Glomerular visceral epithelial cell (primary cell): ENCODE measurements at regions not wholly inside any gene's neighbourhood (a gene's known extent, or its start where the extent isn't known, plus 50 kb on each side); places are given as distances from the start of the nearest gene placed in this dataset.

Experiments used
- DNase-seq: peaks from one replicate; pipeline ENCODE4 v3.0.0-alpha.2; 2016; ENCODE audit errors: extremely low spot score

DNA sequence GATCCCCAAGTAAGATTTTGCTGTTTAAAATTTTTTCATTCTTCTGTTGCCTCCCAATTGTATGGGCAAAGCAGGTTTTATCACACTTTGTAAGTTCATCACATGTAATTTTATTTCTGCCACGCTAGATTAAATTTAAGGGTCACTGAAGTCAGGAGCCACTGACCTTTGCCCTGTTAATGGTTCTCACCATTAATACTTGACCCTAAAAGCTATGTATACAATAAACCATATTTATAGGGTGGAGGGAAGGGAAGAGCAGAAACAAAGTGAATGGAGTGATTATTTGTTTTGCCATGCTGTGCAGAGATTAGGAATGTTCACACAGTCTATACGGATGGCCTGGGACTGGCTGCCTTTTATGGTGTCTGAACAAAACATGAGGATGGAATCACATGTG lies 186.7 kb downstream of the BMP2 start:
- DNase-seq = no peak

DNA sequence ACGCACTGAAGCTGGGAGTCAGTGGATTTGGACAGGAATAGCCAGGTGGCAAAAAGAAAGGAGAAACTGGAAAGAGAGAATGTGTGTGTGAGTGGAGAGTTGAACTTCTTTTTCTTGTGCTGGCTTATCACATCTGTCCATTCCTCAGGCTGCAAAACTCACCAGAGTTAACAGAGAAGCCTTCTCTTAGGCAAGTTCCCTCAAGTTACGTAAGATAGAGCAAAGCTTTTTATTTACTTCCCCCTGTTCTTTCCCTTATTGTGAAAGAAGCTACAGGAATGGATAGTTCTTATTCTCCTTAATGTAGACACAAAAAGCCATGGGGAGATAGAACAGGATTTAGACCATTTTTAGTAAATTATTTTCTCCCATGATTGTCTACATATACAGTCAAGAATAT lies 188.6 kb downstream of the BMP2 start:
- no peak for DNase-seq

DNA sequence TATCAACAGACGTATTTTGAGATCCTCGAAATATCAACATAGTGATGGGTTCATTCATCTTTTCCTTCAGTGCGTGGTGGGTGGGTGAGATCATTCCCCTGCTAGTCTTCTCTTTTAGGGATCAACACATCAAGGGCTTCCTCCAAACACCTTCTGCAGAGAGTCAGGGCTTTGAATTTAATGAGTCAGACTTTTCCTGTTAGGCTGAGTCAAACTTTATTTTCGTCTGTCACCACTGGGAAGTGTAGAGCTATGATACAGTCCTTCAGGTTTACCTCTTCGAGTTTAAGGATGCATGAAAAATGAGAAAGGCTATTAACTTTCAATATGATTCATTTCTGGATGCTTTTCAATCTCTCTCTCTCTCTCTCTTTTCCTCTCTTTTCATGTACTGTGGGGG lies 189.1 kb downstream of the BMP2 start:
- peak; percentile 23 for DNase-seq

DNA sequence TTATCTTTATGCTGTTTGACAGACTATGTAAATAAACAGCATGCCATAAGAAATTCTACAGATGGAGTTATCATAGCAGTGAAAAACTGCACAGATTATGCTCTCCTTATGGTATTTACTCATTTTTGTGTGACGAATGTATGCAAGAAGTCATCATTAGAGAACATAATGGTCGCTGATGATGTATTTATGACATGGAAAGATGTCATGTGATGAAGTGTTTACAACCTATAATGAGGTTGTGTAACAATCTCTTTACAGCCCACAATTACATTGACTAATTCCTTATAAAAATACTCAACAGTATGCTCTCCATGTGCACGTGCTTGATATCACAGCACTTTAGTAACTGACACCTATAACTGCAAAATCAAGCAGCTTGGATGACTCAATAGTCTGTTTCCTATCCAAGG lies 192.4 kb downstream of the BMP2 start:
- DNase-seq = no peak

DNA sequence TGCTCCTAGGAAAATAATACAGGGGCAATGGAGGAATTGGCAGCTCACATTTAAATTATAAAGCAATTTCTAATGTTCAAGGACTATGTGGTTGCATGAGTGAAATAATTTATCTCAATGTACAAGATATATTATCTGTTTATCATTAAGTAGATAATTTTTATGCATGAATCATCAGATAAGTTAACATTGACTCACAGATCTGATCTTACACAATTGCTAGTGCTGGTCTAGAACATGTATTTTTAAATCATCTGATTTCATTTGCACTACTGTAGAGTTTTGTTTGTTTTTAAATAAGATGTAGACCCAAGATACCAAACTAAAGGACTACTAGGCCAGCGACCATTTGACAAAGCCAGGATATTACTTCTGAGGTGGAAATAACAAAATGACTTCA lies 199.2 kb downstream of the BMP2 start:
- no peak for DNase-seq

DNA sequence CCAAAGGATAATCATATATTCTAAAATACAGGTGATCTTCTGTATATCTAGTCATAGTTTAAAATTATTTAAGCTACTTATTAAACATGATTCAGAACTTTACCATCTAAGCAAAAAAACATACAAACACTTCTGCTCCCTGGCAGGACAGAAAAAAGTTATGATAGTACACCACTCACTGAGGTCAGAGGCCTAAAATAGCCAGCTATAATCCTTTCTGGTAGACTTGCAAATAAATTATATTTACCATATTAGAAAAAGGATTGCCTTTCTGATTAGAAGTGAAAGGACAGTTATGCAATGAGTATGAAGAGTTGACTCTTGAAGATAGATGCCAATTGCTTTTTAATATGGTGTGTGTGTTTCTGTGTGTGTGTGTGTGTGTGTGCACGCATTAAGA lies 207.4 kb downstream of the BMP2 start:
- no peak for DNase-seq

DNA sequence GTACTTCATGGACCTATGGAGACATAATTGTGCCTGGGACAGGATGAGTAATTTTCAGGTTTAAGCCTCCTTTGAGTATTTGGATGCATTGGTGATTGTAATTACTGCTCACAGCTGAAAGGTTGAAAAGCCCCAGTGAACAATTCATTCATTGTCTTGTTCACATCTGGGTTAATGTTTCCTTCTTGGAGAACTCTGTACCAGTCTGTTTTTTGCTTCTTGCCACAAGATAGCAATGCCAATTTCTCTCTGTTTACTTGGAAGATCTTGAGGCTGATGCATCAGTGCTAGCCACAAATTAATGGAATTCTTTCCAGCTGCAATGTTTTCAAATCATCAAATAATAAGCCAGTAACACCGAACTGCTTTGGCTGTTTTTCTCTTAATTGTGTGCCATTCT lies 207.8 kb downstream of the BMP2 start:
- no peak for DNase-seq

DNA sequence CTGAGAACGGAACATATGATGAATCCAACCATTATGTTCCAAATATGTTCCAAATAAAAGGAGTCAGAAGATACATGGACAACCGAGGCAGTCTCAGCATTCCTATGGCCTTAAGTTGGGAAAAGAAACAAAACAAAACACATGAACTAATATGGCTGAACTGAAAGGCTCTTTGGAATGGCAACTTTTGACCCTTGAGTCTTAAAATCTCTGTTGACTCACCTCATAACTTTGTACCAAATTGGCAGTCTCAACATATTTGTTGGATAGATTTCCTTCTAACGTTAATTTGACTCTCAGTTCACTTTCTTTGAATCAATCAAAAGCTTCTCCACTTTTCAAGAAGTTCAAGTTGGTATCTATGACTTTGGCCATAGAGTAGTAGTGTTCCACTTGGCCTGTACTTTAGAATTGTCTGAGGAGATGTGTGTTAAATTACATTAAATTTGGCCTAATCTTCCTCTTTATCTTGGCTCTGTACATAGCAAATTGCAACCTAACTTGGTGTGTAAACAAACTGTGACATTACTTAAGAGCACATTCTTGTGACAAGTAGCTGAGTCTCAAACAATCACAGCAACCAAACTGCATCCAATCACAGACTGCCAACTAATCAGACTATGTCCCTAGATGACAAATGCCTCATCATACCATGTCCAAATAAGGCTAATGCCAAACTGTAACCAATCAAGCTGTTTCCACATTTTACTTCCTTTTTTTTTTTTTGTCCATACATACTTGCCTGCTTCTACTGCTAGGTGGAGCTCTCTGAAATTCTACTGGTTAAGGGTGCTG lies 208.8 kb downstream of the BMP2 start:
- DNase-seq = no peak

DNA sequence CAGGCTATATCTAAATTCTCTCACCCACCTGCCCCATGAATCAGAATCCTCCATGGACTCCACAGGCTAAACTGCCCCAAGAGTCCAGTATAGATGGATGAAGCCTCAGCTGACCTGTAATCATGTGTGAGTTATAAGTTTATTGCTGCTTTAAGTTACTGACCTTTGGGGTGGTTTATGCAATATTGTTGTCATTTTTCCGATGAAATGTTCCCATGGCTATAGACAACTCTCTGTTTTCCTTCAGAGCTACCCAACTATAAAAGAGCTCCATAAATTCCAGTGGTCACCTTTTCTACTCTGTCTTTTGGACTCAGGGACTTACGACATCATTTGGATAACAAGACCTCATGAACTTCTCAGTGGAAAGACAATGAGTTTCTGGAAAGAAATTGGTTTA lies 212.1 kb downstream of the BMP2 start:
- DNase-seq = no peak

DNA sequence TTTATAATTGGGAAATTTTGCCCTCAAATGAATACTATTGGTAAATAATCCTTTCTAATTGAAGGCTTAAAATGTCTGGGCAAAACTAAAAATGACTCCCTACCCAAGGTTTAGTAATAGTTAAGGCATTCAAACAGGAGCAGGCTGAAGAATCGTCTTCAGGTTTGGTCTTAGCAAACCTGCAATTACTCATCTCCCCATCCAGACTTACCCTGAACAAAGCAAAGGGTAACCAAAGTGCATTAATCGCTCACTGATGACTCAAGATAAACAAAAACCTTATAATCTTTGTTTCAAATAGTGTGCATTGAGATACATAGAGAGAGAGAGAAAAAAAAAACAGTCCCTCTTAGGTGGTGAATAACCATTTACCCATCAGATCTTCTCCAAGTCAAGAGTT lies 225.5 kb downstream of the BMP2 start:
- peak; percentile 17 for DNase-seq

DNA sequence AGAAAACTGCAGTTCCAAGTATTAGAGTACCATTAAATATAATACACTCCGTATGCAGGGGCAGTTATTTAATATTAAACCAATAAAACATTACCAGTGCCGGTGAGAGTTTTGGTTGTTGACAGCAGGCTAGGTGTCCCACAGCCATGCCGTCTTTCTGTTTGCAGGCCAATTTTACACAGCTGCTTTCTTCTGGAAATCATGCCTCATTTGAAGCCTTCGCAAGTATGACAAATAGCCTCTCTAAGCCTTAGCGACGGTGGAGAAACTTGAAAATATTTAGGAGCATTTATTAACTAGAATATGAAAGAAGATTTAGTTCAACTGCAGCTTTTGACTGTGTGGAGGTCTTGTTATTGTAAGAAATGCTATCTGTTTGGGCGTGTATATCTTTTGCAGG lies 226.0 kb downstream of the BMP2 start:
- DNase-seq = no peak

DNA sequence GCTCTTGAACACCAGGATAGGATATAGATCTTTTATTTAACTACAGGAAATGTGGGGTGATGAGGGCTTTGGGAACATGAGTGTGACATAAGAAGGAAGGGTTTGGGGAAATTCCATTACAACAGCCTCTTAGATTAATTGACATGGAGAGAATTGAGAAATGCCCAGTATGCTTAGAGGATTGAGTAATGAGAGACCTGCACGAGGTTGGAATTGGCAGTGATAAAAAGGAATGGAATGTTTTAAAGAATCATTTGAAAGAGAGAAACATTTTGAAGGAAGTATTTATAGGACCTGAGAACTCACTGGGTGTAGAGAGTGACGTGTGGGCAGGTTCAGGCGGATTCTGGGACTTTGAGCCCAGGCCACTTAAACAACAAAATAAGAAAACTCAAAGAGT lies 227.0 kb downstream of the BMP2 start:
- DNase-seq = peak; percentile 20

DNA sequence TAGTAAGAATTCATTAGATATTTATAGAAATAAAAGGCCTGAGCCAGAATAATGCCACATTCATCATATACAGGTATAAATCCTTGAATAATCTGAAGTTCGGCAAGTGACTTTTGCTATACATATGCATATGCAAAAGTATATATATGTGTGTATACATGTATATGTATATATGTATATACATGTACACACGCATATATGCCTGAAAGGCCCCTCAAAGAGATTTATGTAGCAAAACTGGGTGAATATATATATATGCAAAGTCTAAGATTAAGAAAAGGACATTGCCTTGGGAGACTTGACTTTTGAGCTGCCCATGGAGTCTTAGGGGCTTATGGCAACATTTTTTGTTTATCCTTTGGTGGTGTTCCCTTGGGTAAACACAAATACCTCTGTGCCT lies 231.4 kb downstream of the BMP2 start:
- DNase-seq = no peak

DNA sequence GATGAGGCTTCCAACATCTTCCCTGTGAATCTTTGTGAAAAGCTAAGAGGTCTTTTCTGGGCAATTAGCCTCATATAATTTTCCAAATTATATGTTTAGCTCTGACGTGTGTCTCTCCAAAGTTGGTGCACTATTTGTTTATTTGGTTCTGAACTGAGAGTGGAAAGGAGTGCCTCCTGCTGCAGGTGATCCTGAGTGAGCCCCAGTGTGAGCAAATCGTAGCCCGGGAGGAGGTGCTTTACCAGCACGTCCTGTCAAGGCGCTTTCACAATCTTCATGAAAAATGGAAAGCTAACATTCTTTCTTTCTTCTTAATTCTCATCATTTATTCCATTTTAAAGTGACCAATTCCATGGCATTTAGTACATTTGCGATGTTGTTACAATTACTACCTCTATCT lies 231.9 kb downstream of the BMP2 start:
- no peak for DNase-seq

DNA sequence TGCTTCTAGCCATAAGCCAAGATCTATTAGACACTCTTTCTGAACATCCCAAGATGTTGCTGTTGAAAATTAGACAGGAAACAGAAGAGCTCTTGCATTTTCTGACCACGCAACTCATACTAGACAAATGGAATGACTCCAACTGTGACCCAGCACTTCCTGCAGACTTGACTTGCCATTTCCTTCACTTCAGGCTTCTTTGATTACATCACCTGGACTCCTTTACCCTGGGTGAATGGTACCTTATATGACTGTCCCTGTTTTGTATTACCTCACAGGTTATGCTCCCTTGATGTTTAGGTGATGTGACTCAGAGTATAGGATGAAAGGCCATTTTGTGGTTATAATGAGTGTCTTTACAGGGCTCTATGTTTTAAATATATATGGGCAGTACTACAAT lies 236.1 kb downstream of the BMP2 start:
- no peak for DNase-seq

DNA sequence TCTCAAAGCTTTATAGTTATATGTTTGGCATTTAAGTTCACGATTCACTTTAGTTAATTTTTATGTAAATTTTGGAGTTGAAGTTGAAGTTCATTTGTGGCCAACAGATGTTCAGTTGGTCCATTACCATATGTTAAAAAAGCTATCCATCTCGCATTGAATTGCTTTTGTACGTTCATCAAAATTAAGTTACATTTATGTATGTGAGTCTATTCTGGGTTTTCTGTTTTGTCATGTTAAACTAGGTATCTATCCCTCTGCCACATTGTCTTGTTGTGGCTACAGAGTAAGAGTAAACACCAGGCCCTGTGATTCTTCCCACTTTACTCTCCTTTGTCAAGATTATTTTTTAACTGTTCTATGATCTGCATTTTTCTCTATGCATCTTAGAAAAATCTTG lies 237.3 kb downstream of the BMP2 start:
- no peak for DNase-seq

DNA sequence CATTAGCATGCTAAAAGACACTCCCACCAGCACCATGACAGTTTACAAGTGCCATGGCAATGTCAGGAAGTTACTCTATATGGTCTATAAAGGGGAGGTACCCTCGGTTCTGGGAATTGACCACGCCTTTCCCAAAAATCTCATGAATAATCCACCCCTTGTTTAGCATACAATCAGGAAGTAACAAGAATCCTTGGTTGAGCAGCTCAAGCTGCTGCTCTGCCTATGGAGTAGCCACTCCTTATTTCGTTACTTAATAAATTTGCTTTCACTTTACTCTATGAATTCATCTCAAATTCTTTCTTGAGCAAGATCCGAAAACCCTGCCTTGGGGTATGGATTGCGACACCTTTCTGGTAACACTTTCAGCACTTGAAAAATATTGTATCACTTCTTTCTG lies 243.0 kb downstream of the BMP2 start:
- DNase-seq = no peak

DNA sequence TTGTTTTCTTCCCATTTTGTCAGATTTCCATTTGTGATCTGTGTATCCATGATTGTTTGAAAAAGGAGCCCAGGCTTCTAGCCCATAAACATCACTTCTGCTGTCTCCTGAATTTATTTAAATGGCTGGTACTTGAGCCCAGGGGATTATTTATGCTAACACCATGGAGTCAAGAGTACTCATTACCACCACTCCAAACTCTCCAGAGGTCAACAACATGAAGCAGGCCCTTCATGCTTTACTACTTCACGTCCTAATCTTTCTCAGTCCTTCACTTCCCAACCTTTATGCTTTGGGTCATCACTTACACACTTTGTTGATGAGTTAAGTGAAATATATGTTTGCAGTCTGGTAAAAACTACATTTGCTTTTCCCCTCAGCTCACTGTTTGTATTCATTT lies 247.8 kb downstream of the BMP2 start:
- DNase-seq = no peak

DNA sequence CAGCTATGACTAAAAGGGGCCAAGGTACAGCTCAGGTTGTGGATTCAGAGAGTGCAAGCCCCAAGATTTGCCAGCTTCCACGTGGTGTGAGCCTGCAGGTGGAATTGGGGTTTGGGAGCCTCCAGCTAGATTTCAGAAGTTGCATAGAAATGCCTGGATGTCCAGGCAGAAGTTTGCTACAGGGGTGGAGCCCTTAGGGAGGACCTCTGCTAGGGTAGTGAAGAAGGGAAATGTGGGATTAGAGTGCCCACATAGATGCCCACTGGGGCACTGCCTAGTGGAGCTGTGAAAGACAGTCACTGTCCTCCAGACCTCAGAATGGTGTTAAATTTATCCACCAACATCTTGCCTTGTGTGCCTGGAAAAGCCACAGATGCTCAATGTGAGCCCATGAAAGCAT lies 255.1 kb downstream of the BMP2 start:
- no peak for DNase-seq

DNA sequence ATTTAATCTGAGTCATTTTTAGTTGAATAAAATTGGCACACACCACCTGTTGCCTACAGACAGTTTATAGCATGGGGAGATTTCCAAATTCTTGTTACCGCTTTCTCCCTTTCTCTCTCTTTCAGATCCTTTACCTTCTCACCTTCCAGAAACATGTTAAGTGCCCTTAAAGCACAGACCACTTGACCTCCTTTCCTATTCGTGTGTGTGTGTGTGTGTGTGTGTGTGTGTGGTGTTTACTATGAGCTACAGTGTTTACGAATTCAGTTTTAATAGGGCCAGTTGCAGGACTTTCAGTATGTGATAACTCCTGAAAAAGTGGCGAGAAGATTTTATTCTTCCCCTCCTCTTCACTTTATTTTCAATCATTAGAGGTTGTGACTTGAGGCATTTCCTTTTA lies 258.1 kb downstream of the BMP2 start:
- no peak for DNase-seq

DNA sequence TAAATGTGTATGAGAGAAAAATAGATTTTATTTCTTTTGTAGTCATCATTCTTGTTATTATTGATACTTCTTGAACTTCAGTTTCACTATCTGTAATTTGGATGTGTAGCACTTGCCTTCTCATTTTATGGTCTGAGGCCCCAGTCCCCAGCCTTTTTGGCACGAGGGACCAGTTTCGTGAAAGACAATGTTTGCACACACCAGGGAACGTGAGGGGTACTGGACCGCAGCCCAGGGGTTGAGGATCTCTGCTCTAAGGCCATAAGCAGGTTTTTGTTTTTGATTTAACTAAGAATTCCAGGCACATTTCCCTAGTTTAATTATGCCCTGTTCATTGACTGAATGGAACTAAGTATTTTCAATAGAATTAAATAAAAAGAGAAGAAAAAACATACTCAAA lies 261.5 kb downstream of the BMP2 start:
- DNase-seq = no peak

DNA sequence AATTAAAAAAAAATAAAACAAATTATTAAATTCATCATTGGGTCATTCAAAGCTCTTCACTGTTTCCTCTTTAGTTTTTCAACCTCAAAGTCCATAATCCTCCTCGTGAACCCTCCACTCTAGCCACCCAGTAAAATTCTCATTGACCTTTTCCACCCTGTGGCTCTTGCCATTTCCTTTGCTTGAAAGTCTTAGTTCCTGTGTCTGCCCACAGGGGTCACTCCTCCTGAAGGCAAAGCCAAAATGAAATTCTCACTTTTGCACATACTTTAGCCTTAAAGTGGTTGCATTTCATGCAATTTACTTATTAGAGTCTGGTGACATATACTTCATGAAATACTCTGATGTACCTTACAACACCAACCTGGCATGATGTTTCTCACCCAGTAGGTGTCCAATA lies 263.7 kb downstream of the BMP2 start:
- DNase-seq = no peak

DNA sequence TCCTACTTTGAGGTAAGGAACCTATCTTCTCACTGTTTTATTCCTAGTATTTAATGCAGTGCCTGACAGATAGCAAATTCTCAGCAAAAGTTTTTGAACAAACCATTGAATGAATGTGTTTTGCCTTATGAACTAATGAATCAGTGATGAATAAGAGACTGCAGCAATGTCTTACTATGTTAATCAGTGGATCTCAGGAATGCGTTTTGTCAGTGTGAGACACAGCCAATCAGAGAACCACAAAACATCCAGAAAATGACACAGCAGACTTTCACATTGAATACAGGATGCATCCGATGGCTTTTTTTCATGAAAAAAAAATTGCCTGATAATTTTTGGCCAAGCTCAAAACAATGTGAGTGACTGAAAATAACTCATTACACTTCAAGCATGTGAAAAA lies 270.5 kb downstream of the BMP2 start:
- no peak for DNase-seq

DNA sequence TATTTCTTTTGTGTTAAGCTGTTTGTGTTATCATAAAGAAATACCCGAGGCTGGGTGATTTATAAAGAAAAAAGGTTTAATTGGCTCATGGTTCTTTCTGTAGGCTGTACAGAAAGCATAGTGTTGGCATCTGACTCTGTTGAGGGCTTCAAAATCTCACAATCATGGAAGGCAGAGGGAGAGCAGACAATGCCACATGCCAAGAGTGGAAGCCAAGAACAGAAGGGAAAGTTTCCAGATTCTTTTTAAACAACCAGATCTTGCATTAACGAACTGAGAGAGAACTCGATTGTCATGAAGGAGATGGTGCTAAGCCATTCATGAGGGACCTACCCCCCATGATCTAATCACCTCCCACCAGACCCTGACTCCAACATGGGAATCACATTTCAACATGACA lies 290.1 kb downstream of the BMP2 start:
- DNase-seq = no peak
